HG03575 (cell line): ENCODE measurements at regions not wholly inside any gene's neighbourhood (a gene's known extent, or its start where the extent isn't known, plus 50 kb on each side); places are given as distances from the start of the nearest gene placed in this dataset.
"Not testable (repeated sequence)": the region's sequence is repeated elsewhere in the genome, so short reads cannot be mapped to it uniquely, and the experiment has no call there.

Source experiments
- ATAC-seq: cut with Tn5 transposase; IDR thresholded peaks from one replicate; pipeline ENCODE4 v1.9.1; 2021; ENCODE audit not compliant: unreplicated experiment, insufficient number of reproducible peaks, low FRiP score; ENCODE audit errors: extremely low read depth

- no peak for ATAC-seq
These were observed 55.1 kb downstream of the ID4 start for GRCh38 chr6:19892260-19892659.

GRCh38 chr6:19895866-19896692 lies 58.9 kb downstream of the ID4 start:
- ATAC-seq = no peak

GRCh38 chr6:19896693-19897010 lies 59.5 kb downstream of the ID4 start:
- no peak for ATAC-seq

GRCh38 chr6:19898141-19898740 lies 61.1 kb downstream of the ID4 start:
- ATAC-seq = no peak

GRCh38 chr6:19902201-19902600 lies 65.0 kb downstream of the ID4 start:
- no peak for ATAC-seq

GRCh38 chr6:19904408-19904807 lies 67.2 kb downstream of the ID4 start:
- not testable (repeated sequence) for ATAC-seq

GRCh38 chr6:19905584-19905983 lies 68.4 kb downstream of the ID4 start:
- ATAC-seq = no peak

GRCh38 chr6:19906171-19906570 lies 69.0 kb downstream of the ID4 start:
- no peak for ATAC-seq

GRCh38 chr6:19911223-19911622 lies 74.1 kb downstream of the ID4 start:
- no peak for ATAC-seq

GRCh38 chr6:19918436-19918835 lies 81.3 kb downstream of the ID4 start:
- no peak for ATAC-seq

GRCh38 chr6:19921786-19922185 lies 84.6 kb downstream of the ID4 start:
- no peak for ATAC-seq

- no peak for ATAC-seq
These were observed 88.4 kb downstream of the ID4 start for GRCh38 chr6:19925533-19925932.

GRCh38 chr6:19928461-19928860 lies 91.3 kb downstream of the ID4 start:
- ATAC-seq = no peak

- ATAC-seq = no peak
These were observed 92.1 kb downstream of the ID4 start for GRCh38 chr6:19929312-19929711.

- ATAC-seq = no peak
These were observed 97.9 kb downstream of the ID4 start for GRCh38 chr6:19934996-19935591.

- ATAC-seq = not testable (repeated sequence)
These were observed 102.2 kb downstream of the ID4 start for GRCh38 chr6:19939321-19939720.

GRCh38 chr6:19939926-19940325 lies 102.8 kb downstream of the ID4 start:
- not testable (repeated sequence) for ATAC-seq

- ATAC-seq = no peak
These were observed 105.9 kb downstream of the ID4 start for GRCh38 chr6:19943042-19943441.

- ATAC-seq = no peak
These were observed 108.7 kb downstream of the ID4 start for GRCh38 chr6:19945843-19946358.

- ATAC-seq = no peak
These were observed 112.0 kb downstream of the ID4 start for GRCh38 chr6:19949155-19949554.
